HFFc6 (cell line): ENCODE measurements at regions not wholly inside any gene's neighbourhood (a gene's known extent, or its start where the extent isn't known, plus 50 kb on each side); places are given as distances from the start of the nearest gene placed in this dataset.

Experiments
- DNase-seq: peaks from one replicate; pipeline ENCODE4 v3.0.0-alpha.2; 2018
- H3K27ac Mint-ChIP-seq: 2 replicates; pipeline ENCODE4 v1.8.0; 2020; ENCODE audit warnings: mild to moderate bottlenecking, mixed read lengths
- H3K27me3 Mint-ChIP-seq: 2 replicates; pipeline ENCODE4 v1.8.0; 2021; ENCODE audit warnings: mild to moderate bottlenecking, moderate library complexity, mixed read lengths; ENCODE audit not compliant: insufficient read depth
- H3K36me3 Mint-ChIP-seq: 2 replicates; pipeline ENCODE4 v1.8.0; 2021; ENCODE audit warnings: low read depth, mixed read lengths
- H3K4me1 Mint-ChIP-seq: 2 replicates; pipeline ENCODE4 v1.8.0; 2020; ENCODE audit warnings: low read depth, mixed read lengths
- H3K4me3 Mint-ChIP-seq: 2 replicates; pipeline ENCODE4 v1.8.0; 2020; ENCODE audit warnings: mild to moderate bottlenecking, moderate library complexity, mixed read lengths
- H3K9me3 Mint-ChIP-seq: 2 replicates; pipeline ENCODE4 v1.8.0; 2020; ENCODE audit warnings: mild to moderate bottlenecking, mixed read lengths
- CTCF ChIP-seq: fragments of 200-600 bp; sonication (generic); IDR thresholded peaks from 2 replicates; pipeline ENCODE4 v1.5.0; 2021; ENCODE audit warnings: antibody characterized with exemption, mild to moderate bottlenecking

- no peak overlapping the region for H3K27ac Mint-ChIP-seq
- no peak for DNase-seq
- H3K4me1 Mint-ChIP-seq = peaks cover 15% of the 10 kb centered on the region
- H3K4me3 Mint-ChIP-seq = no peak overlapping the region; the same call in 1 of the 2 replicates
- TF ChIP-seq CTCF = no peak
- no peaks in the 10 kb centered on the region for H3K9me3 Mint-ChIP-seq
- peaks cover 10% of the 10 kb centered on the region for H3K27me3 Mint-ChIP-seq
- no peaks in the 10 kb centered on the region for H3K36me3 Mint-ChIP-seq
Measured at GRCh38 chr13:30097701-30098100, 209.7 kb downstream of the KATNAL1 start.

GRCh38 chr13:30097089-30097488 is 210.3 kb downstream of the KATNAL1 start:
- Mint-ChIP-seq H3K27me3 (peaks cover 11% of the 10 kb centered on the region), H3K36me3 (no peaks in the 10 kb centered on the region), H3K4me1 (peaks cover 11% of the 10 kb centered on the region; the same call in 1 of the 2 replicates), H3K4me3 (no peak overlapping the region), H3K27ac (no peak overlapping the region), H3K9me3 (no peaks in the 10 kb centered on the region)
- DNase-seq = no peak
- TF ChIP-seq CTCF = no peak

- Mint-ChIP-seq H3K27ac (no peak overlapping the region), H3K36me3 (no peaks in the 10 kb centered on the region), H3K27me3 (peaks cover 11% of the 10 kb centered on the region), H3K4me3 (no peak overlapping the region), H3K9me3 (no peaks in the 10 kb centered on the region), H3K4me1 (peaks cover 11% of the 10 kb centered on the region; the same call in 1 of the 2 replicates)
- TF ChIP-seq CTCF = no peak
- no peak for DNase-seq
Measured at GRCh38 chr13:30094015-30094414, 213.3 kb downstream of the KATNAL1 start.

- Mint-ChIP-seq H3K27me3 (peaks cover 7% of the 10 kb centered on the region), H3K4me3 (no peak overlapping the region), H3K9me3 (no peaks in the 10 kb centered on the region), H3K27ac (no peak overlapping the region), H3K36me3 (no peaks in the 10 kb centered on the region), H3K4me1 (peaks cover 8% of the 10 kb centered on the region)
- DNase-seq = no peak
- TF ChIP-seq CTCF = no peak
Measured at GRCh38 chr13:30093236-30093635, 214.1 kb downstream of the KATNAL1 start.

- Mint-ChIP-seq H3K9me3 (no peaks in the 10 kb centered on the region), H3K4me3 (no peak overlapping the region), H3K4me1 (peaks cover 5% of the 10 kb centered on the region; the same call in 1 of the 2 replicates), H3K36me3 (no peaks in the 10 kb centered on the region), H3K27ac (no peak overlapping the region), H3K27me3 (peaks cover 4% of the 10 kb centered on the region; the same call in 1 of the 2 replicates)
- no peak for TF ChIP-seq CTCF
- DNase-seq = no peak
Measured at GRCh38 chr13:30091691-30092090, 215.7 kb downstream of the KATNAL1 start.

- peaks cover 4% of the 10 kb centered on the region; the same call in 1 of the 2 replicates for H3K27me3 Mint-ChIP-seq
- no peak overlapping the region for H3K4me3 Mint-ChIP-seq
- peaks cover 2% of the 10 kb centered on the region; the same call in 1 of the 2 replicates for H3K9me3 Mint-ChIP-seq
- no peak overlapping the region for H3K27ac Mint-ChIP-seq
- peaks cover 5% of the 10 kb centered on the region; the same call in 1 of the 2 replicates for H3K4me1 Mint-ChIP-seq
- H3K36me3 Mint-ChIP-seq = no peaks in the 10 kb centered on the region
- no peak for TF ChIP-seq CTCF
- DNase-seq = no peak
Measured at GRCh38 chr13:30091035-30091434, 216.3 kb downstream of the KATNAL1 start.
